GM10248 (cell line): ENCODE measurements at regions not wholly inside any gene's neighbourhood (a gene's known extent, or its start where the extent isn't known, plus 50 kb on each side); places are given as distances from the start of the nearest gene placed in this dataset.

ENCODE experiments used
- CTCF ChIA-PET: fragments of 300-600 bp; sonication (Branson Sonifier 250); formaldehyde crosslinking; extraction: SDS; loops from one replicate; lab custom pipeline; 2021; ENCODE audit warnings: antibody characterized with exemption; lab: Yijun Ruan, JAX
- POLR2A ChIA-PET: fragments of 350-650 bp; sonication (Branson Sonifier 250); formaldehyde crosslinking; extraction: SDS; loops from one replicate; lab custom pipeline; 2020; ENCODE audit warnings: antibody characterized with exemption; lab: Yijun Ruan, JAX
- DNase-seq: peaks from one replicate; pipeline ENCODE4 v3.0.0; 2012; ENCODE audit errors: extremely low spot score
- TF ChIP-seq, protein P1 (sequence below): IDR thresholded peaks from 2 replicates; pipeline ENCODE4 v1.5.1; 2012; ENCODE audit warnings: mild to moderate bottlenecking, low read depth; ENCODE audit errors: extremely low read depth, missing control alignments, control extremely low read depth

GRCh38 chr2:71849111-71849510 is 298.6 kb downstream of the CYP26B1 start:
- no peak for DNase-seq
- ChIA-PET CTCF (no interaction called here), POLR2A (no interaction called here)
- TF ChIP-seq, protein P1, sequence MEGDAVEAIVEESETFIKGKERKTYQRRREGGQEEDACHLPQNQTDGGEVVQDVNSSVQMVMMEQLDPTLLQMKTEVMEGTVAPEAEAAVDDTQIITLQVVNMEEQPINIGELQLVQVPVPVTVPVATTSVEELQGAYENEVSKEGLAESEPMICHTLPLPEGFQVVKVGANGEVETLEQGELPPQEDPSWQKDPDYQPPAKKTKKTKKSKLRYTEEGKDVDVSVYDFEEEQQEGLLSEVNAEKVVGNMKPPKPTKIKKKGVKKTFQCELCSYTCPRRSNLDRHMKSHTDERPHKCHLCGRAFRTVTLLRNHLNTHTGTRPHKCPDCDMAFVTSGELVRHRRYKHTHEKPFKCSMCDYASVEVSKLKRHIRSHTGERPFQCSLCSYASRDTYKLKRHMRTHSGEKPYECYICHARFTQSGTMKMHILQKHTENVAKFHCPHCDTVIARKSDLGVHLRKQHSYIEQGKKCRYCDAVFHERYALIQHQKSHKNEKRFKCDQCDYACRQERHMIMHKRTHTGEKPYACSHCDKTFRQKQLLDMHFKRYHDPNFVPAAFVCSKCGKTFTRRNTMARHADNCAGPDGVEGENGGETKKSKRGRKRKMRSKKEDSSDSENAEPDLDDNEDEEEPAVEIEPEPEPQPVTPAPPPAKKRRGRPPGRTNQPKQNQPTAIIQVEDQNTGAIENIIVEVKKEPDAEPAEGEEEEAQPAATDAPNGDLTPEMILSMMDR = no peak

GRCh38 chr2:71846669-71847291 is 300.9 kb downstream of the CYP26B1 start:
- CTCF ChIA-PET = interaction anchor here (1.3 to 1.5 kb wide), 2 partner anchors 9 to 47 kb away, joined by 3 to 4 read pairs; no protein-coding TSS in a partner anchor
- DNase-seq = no peak
- TF ChIP-seq, protein P1 = no peak
- POLR2A ChIA-PET = no interaction called here

DNA sequence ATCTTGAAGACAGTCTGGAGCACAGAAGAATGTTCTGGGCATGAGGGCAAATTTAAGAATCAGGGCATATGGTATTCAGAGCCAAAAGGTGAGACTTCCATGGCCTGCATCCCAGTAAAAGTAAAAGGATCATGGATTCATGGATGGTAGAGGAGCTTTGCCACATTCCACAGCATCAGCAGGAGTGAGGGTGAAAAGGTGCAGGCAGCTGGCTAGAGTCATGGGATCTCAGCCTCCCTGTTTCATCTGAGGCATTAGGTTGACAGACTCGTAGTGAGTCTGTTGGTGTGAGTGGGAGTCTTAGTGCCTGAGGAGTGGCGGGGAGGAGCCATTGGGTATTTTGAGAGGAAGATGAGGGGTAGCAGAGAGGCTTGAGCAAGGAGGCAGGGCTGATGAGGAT is 301.6 kb downstream of the CYP26B1 start:
- CTCF ChIA-PET = interaction anchor here (1.3 to 1.5 kb wide), 2 partner anchors 10 to 47 kb away, joined by 3 to 4 read pairs; no protein-coding TSS in a partner anchor
- DNase-seq = no peak
- TF ChIP-seq, protein P1 = no peak
- POLR2A ChIA-PET = no interaction called here

DNA sequence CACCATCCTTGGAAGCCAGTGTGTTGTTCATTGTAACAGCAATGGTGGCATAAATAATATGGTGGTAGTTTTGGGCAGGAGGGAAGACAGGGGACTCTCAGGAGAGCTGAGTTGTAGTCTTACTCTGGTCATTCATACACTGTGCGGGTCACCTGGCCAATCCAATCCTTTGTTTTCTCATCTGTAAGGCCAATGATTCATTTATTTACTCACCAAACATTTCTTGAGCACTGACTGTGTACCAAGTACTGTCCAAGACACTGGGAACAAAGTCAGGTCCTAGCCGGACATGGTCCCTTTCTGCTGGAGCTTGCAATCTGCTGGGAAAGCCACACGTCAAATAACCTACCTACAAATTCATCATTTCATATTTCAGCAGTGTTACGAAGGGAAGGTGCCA is 302.7 kb downstream of the CYP26B1 start:
- TF ChIP-seq, protein P1 = no peak
- no peak for DNase-seq
- ChIA-PET POLR2A (no interaction called here), CTCF (no interaction called here)

- TF ChIP-seq, protein P1 = no peak
- CTCF ChIA-PET = interaction anchor here (1.7 kb wide), 1 partner anchor 18 kb away, joined by 4 read pairs; no protein-coding TSS in a partner anchor
- DNase-seq = no peak
- POLR2A ChIA-PET = no interaction called here
These were observed 304.2 kb downstream of the CYP26B1 start for GRCh38 chr2:71843391-71843850.

DNA sequence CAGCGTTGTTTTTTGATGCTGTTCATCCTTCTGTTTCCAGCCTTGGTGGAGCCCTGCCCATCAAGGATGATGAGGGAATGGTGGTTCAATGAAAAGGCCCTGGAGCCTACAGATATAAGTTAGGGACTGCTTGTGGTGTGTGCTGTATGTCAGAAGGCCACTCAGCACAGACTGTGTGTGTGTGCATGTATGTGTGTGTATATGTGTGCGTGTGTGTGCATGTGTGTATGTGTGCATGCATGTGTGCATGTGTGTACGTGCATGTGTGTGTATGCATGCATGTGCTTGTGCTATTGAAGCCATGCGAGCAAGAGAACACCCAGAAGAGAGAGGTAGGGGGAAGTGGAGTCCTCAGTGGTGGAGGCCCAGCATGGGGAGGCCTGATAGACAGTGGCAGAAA is 304.9 kb downstream of the CYP26B1 start:
- POLR2A ChIA-PET = no interaction called here
- CTCF ChIA-PET = interaction anchor here (1.7 kb wide), 1 partner anchor 18 kb away, joined by 4 read pairs; no protein-coding TSS in a partner anchor
- no peak for DNase-seq
- TF ChIP-seq, protein P1 = no peak
